Parathyroid adenoma (tissue), 2 donors: ENCODE measurements at regions not wholly inside any gene's neighbourhood (a gene's known extent, or its start where the extent isn't known, plus 50 kb on each side); places are given as distances from the start of the nearest gene placed in this dataset.

Experiments used
- H2AFZ ChIP-seq: fragments of 300-600 bp; sonication (generic); one replicate; pipeline ENCODE4 v1.7.0; 2017; ENCODE audit warnings: antibody characterized with exemption, mild to moderate bottlenecking
- H3K27ac ChIP-seq: fragments of 300-600 bp; sonication (generic); one replicate; pipeline ENCODE4 v1.7.0; 2017
- H3K27me3 ChIP-seq: fragments of 300-600 bp; sonication (generic); one replicate; pipeline ENCODE4 v1.7.0; 2017; ENCODE audit warnings: low read length; ENCODE audit not compliant: control insufficient read depth, insufficient read depth
- H3K36me3 ChIP-seq: fragments of 300-600 bp; sonication (generic); one replicate; pipeline ENCODE4 v1.7.0; 2017; ENCODE audit warnings: low read length; ENCODE audit not compliant: control insufficient read depth, insufficient read depth
- H3K4me1 ChIP-seq: fragments of 300-600 bp; sonication (generic); one replicate; pipeline ENCODE4 v1.7.0; 2017; ENCODE audit warnings: control low read depth
- H3K4me2 ChIP-seq: fragments of 300-600 bp; sonication (generic); one replicate; pipeline ENCODE4 v1.7.0; 2017; ENCODE audit warnings: low read length
- H3K4me3 ChIP-seq: fragments of 300-600 bp; sonication (generic); one replicate; pipeline ENCODE4 v1.7.0; 2017; ENCODE audit warnings: low read depth, low read length
- H3K79me2 ChIP-seq: fragments of 300-600 bp; sonication (generic); one replicate; pipeline ENCODE4 v1.7.0; 2017; ENCODE audit warnings: control low read depth
- H3K9ac ChIP-seq: fragments of 300-600 bp; sonication (generic); one replicate; pipeline ENCODE4 v1.7.0; 2017; ENCODE audit warnings: mild to moderate bottlenecking
- H3K9me3 ChIP-seq: fragments of 300-600 bp; sonication (generic); one replicate; pipeline ENCODE4 v1.7.0; 2017; ENCODE audit warnings: low read length; ENCODE audit not compliant: control insufficient read depth
- CTCF ChIP-seq: fragments of 300-600 bp; sonication (generic); IDR thresholded peaks from one replicate; pipeline ENCODE4 v1.7.0; 2017; ENCODE audit warnings: antibody characterized with exemption, mild to moderate bottlenecking
- donor health status: primary hyperparathyroidism.

- no peak overlapping the region for H2AFZ ChIP-seq
- no peaks in the 10 kb centered on the region for H3K27me3 ChIP-seq
- TF ChIP-seq CTCF, result no peak
- no peaks in the 10 kb centered on the region for H3K9me3 ChIP-seq
- H3K9ac ChIP-seq, result no peak overlapping the region
- no peaks in the 10 kb centered on the region for H3K36me3 ChIP-seq
- H3K4me2 ChIP-seq, result no peak overlapping the region
- no peaks in the 10 kb centered on the region for H3K79me2 ChIP-seq
- no peaks in the 10 kb centered on the region for H3K4me1 ChIP-seq
- H3K4me3 ChIP-seq, result no peak overlapping the region
- H3K27ac ChIP-seq, result no peak overlapping the region
Measured at GRCh38 chr12:81022531-81022930, 55.3 kb upstream of the ACSS3 start.

GRCh38 chr12:81021834-81022233 is 56.0 kb upstream of the ACSS3 start:
- Histone ChIP-seq H3K4me3 (no peak overlapping the region), H3K27ac (no peak overlapping the region), H3K4me1 (no peaks in the 10 kb centered on the region), H3K4me2 (no peak overlapping the region), H3K79me2 (no peaks in the 10 kb centered on the region), H3K27me3 (no peaks in the 10 kb centered on the region), H3K9me3 (no peaks in the 10 kb centered on the region), H3K36me3 (no peaks in the 10 kb centered on the region), H3K9ac (no peak overlapping the region), H2AFZ (no peak overlapping the region)
- no peak for TF ChIP-seq CTCF

- H3K4me1 ChIP-seq, result no peaks in the 10 kb centered on the region
- no peak overlapping the region for H3K4me2 ChIP-seq
- H3K9me3 ChIP-seq, result no peaks in the 10 kb centered on the region
- H3K4me3 ChIP-seq, result no peak overlapping the region
- no peaks in the 10 kb centered on the region for H3K27me3 ChIP-seq
- no peak overlapping the region for H3K27ac ChIP-seq
- H3K79me2 ChIP-seq, result no peaks in the 10 kb centered on the region
- H3K36me3 ChIP-seq, result no peaks in the 10 kb centered on the region
- H2AFZ ChIP-seq, result no peak overlapping the region
- H3K9ac ChIP-seq, result no peak overlapping the region
- no peak for TF ChIP-seq CTCF
Measured at GRCh38 chr12:81021131-81021748, 56.6 kb upstream of the ACSS3 start.

- TF ChIP-seq CTCF, result no peak
- Histone ChIP-seq H3K27ac (no peak overlapping the region), H2AFZ (no peak overlapping the region)
Measured at GRCh38 chr12:81017792-81018191, 60.1 kb upstream of the ACSS3 start.

GRCh38 chr12:81015510-81015909 is 62.4 kb upstream of the ACSS3 start:
- H3K36me3 ChIP-seq, result no peaks in the 10 kb centered on the region
- H3K9me3 ChIP-seq, result no peaks in the 10 kb centered on the region
- no peak overlapping the region for H3K9ac ChIP-seq
- no peak overlapping the region for H2AFZ ChIP-seq
- H3K4me2 ChIP-seq, result no peak overlapping the region
- H3K27ac ChIP-seq, result no peak overlapping the region
- TF ChIP-seq CTCF, result no peak
- no peaks in the 10 kb centered on the region for H3K4me1 ChIP-seq
- no peaks in the 10 kb centered on the region for H3K79me2 ChIP-seq
- no peak overlapping the region for H3K4me3 ChIP-seq
- H3K27me3 ChIP-seq, result no peaks in the 10 kb centered on the region

More at GRCh38 chr12:81017792-81018191, 60.1 kb upstream of the ACSS3 start:
- Histone ChIP-seq H3K79me2 (no peaks in the 10 kb centered on the region), H3K9ac (no peak overlapping the region), H3K4me2 (no peak overlapping the region), H3K9me3 (no peaks in the 10 kb centered on the region), H3K27me3 (no peaks in the 10 kb centered on the region), H3K4me1 (no peaks in the 10 kb centered on the region), H3K36me3 (no peaks in the 10 kb centered on the region), H3K4me3 (no peak overlapping the region)
